Pancreas (tissue), 10 donors: ENCODE measurements at regions not wholly inside any gene's neighbourhood (a gene's known extent, or its start where the extent isn't known, plus 50 kb on each side); places are given as distances from the start of the nearest gene placed in this dataset.

Source experiments
- ATAC-seq, 4 donors: fragments of 200-7000 bp; cut with Tn5 transposase; one replicate each; pipeline versions ENCODE4 v1.8.0 to v1.9.1; 2020; ENCODE audit warnings: mild to moderate bottlenecking in 4 of 4, moderate library complexity in 4 of 4
- DNase-seq, 6 donors: peaks; one replicate each; pipeline ENCODE4 v3.0.0-alpha.2; 2020
- FAIRE-seq: peaks from 2 replicates; lab custom pipeline; 2012; peaks lifted over from hg19 to GRCh38; lab: Jason Lieb, UNC
- H3K27ac ChIP-seq, 4 donors: fragments of 200-600 bp; sonication (generic); 1 replicate in 3 of 4; 2 replicates in 1 of 4; pipeline versions ENCODE4 v1.5.0 to v1.8.0; 2020
- H3K27me3 ChIP-seq, 4 donors: fragments of 200-600 bp; one replicate each; pipeline ENCODE4 v1.8.0; 2021
- H3K36me3 ChIP-seq, 3 donors: fragments of 200-600 bp; sonication (generic) in 1 of 3; one replicate each; pipeline versions ENCODE4 v1.5.0 to v1.8.0; 2020 to 2021
- H3K4me1 ChIP-seq, 3 donors: fragments of 200-600 bp; one replicate each; pipeline ENCODE4 v1.8.0; 2021
- H3K4me3 ChIP-seq, 4 donors: fragments of 200-600 bp; sonication (generic) in 2 of 4; one replicate each; pipeline versions ENCODE4 v1.5.0 to v1.8.0; 2020 to 2021
- H3K9me3 ChIP-seq, 4 donors: fragments of 200-600 bp; one replicate each; pipeline ENCODE4 v1.8.0; 2021
- CTCF ChIP-seq, 4 donors: fragments of 200-600 bp; sonication (generic) in 3 of 4; IDR thresholded peaks; one replicate each; pipeline versions ENCODE4 v1.5.0 to v1.8.0; 2021; ENCODE audit warnings: antibody characterized with exemption in 4 of 4
- WGBS, 2 donors: extraction: QIAGEN DNeasy Blood & Tissue Kit; methylation state at CpG; one replicate each; pipeline ENCODE4 v1.1.7; 2013; 5-methylcytosine and 5-hydroxymethylcytosine counted together
- intact Hi-C, 3 donors: fragments of 100-400 bp; cut with DNase I; formaldehyde crosslinking; loops; one replicate each; pipeline versions ENCODE4 v1.11.1 to v1.14.2; 2022
- donor health status: healthy with polysubstance abuse.
- donor health status: DM: no; HTN: no; CAD: no; lungs with moderate emphysema.
- donor health status: DM: no; HTN: no; CAD: no.
- donor health status: control.
- donor health status: control.
- donor health status: Bipolar disorder and iron deficiency.
- donor health status: DM: yes; HTN: yes; CAD: no.
- donor health status: DM: no; HTN: no; CAD: no.
- donor health status: DM: no; HTN: no; CAD: no.
- donor health status: DM: yes; HTN: yes; CAD: no.

- no peaks in the 10 kb centered on the region for H3K36me3 ChIP-seq
- H3K4me3 ChIP-seq = no peak overlapping the region
- TF ChIP-seq CTCF (IDR thresholded peaks at IDR 0.05) = no peak
- no peaks in the 10 kb centered on the region for H3K27me3 ChIP-seq
- H3K9me3 ChIP-seq = no peaks in the 10 kb centered on the region
- FAIRE-seq (no peak), ATAC-seq (peak; percentile 23 to 76 (median 55)), DNase-seq (no peak)
- intact Hi-C loops = no loop called here
- no peaks in the 10 kb centered on the region for H3K4me1 ChIP-seq
- no peak overlapping the region for H3K27ac ChIP-seq
- 40 to 44% methylated on average over 4 of the region's 4 CpGs for WGBS, 2 donors
Measured at GRCh38 chr17:13197586-13197985, 179.8 kb upstream of the ELAC2 start.

- 29 to 30% methylated on average over 2 of the region's 2 CpGs for WGBS, 2 donors
- Histone ChIP-seq H3K27me3 (no peaks in the 10 kb centered on the region), H3K4me3 (no peak overlapping the region), H3K9me3 (no peaks in the 10 kb centered on the region), H3K36me3 (no peaks in the 10 kb centered on the region), H3K27ac (no peak overlapping the region), H3K4me1 (no peaks in the 10 kb centered on the region)
- TF ChIP-seq CTCF (IDR thresholded peaks at IDR 0.05) = no peak
- intact Hi-C loops = no loop called here
- no peak for DNase-seq
- no peak for FAIRE-seq
- no peak for ATAC-seq
Measured at GRCh38 chr17:13194887-13195286, 177.1 kb upstream of the ELAC2 start.

- 8 to 18% methylated on average over 4 of the region's 4 CpGs for WGBS, 2 donors
- H3K36me3 ChIP-seq = no peaks in the 10 kb centered on the region
- H3K4me1 ChIP-seq = peaks cover 5 to 9% (median 7%) of the 10 kb centered on the region in 3 donors
- no peaks in the 10 kb centered on the region for H3K9me3 ChIP-seq
- no peaks in the 10 kb centered on the region for H3K27me3 ChIP-seq
- no peak for TF ChIP-seq CTCF (IDR thresholded peaks at IDR 0.05)
- intact Hi-C loops = no loop called here
- no peak overlapping the region for H3K27ac ChIP-seq
- FAIRE-seq = no peak
- ATAC-seq = peak; percentile 46 to 96 (median 77)
- no peak overlapping the region for H3K4me3 ChIP-seq
- no peak for DNase-seq
Measured at GRCh38 chr17:13182854-13183253, 165.0 kb upstream of the ELAC2 start.

- Histone ChIP-seq H3K4me3 (no peak overlapping the region), H3K4me1 (peaks cover 5 to 9% (median 7%) of the 10 kb centered on the region in 3 donors), H3K9me3 (no peaks in the 10 kb centered on the region), H3K36me3 (no peaks in the 10 kb centered on the region), H3K27me3 (no peaks in the 10 kb centered on the region), H3K27ac (no peak overlapping the region)
- ATAC-seq = peak in 3 of 4 donors; percentile 56 to 69 (median 69)
- intact Hi-C loops = no loop called here
- TF ChIP-seq CTCF (IDR thresholded peaks at IDR 0.05) = no peak
- FAIRE-seq = no peak
- DNase-seq = no peak
Measured at GRCh38 chr17:13182450-13182849, 164.6 kb upstream of the ELAC2 start.

- DNase-seq (no peak), FAIRE-seq (no peak), ATAC-seq (peak in 1 of 4 donors; percentile 51)
- no peaks in the 10 kb centered on the region for H3K36me3 ChIP-seq
- intact Hi-C loops = no loop called here
- H3K4me3 ChIP-seq = no peak overlapping the region
- 46 to 60% methylated on average over 2 of the region's 2 CpGs for WGBS, 2 donors
- no peaks in the 10 kb centered on the region for H3K9me3 ChIP-seq
- H3K4me1 ChIP-seq = peaks cover 5 to 9% (median 7%) of the 10 kb centered on the region in 3 donors
- no peak overlapping the region for H3K27ac ChIP-seq
- H3K27me3 ChIP-seq = no peaks in the 10 kb centered on the region
- no peak for TF ChIP-seq CTCF (IDR thresholded peaks at IDR 0.05)
Measured at GRCh38 chr17:13181683-13182082, 163.9 kb upstream of the ELAC2 start.
